Gastroesophageal sphincter (tissue), 3 donors: ENCODE measurements at regions not wholly inside any gene's neighbourhood (a gene's known extent, or its start where the extent isn't known, plus 50 kb on each side); places are given as distances from the start of the nearest gene placed in this dataset.

Experiments
- CTCF ChIP-seq, 4 experiments: fragments of 200-600 bp in 2 of 4; fragments of 450-650 bp in 2 of 4; sonication (generic) in 1 of 4; IDR thresholded peaks; one replicate each; pipeline ENCODE4 v1.5.1; 2017 to 2019; ENCODE audit warnings: antibody characterized with exemption in 4 of 4, mild to moderate bottlenecking in 2 of 4, moderate library complexity in 2 of 4
- EP300 ChIP-seq: sonication (generic); formaldehyde crosslinking; IDR thresholded peaks from one replicate; pipeline ENCODE4 v1.6.1; 2017; ENCODE audit warnings: antibody characterized with exemption, mild to moderate bottlenecking
- POLR2A ChIP-seq, 2 donors: fragments of 450-650 bp; IDR thresholded peaks; one replicate each; pipeline ENCODE4 v1.6.1; 2017; ENCODE audit warnings: antibody characterized with exemption in 2 of 2, mild to moderate bottlenecking in 2 of 2, moderate library complexity in 1 of 2
- POLR2AphosphoS5 ChIP-seq: sonication (generic); formaldehyde crosslinking; IDR thresholded peaks from one replicate; pipeline ENCODE4 v1.6.1; 2017; ENCODE audit warnings: antibody characterized with exemption

DNA sequence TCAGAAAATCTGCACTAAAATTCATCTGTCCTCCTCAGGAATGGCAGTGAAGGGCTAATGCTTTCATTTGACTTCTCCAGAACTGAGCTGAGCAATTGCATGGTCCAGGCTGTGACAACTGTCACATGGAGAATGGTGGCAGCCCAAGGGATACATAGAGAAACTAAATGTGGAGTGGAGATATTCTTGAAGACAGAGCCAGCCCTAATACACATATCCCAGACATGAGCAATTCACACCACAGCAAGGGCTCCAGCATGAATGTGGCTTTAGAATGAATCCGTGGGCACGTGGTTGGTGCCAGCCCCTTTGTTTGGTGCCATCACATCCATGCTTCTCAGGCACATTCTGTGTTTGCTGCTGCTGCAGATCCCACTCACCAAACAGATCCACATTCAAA lies 121.6 kb upstream of the MXRA5 start:
- TF ChIP-seq POLR2A (IDR thresholded peaks at IDR 0.05): no peak
- no peak for TF ChIP-seq CTCF (IDR thresholded peaks at IDR 0.05)
- TF ChIP-seq POLR2AphosphoS5: no peak
- no peak for TF ChIP-seq EP300
